ENCODE measurements at regions not wholly inside any gene's neighbourhood (a gene's known extent, or its start where the extent isn't known, plus 50 kb on each side); places are given as distances from the start of the nearest gene placed in this dataset.
"Not testable (repeated sequence)": the region's sequence is repeated elsewhere in the genome, so short reads cannot be mapped to it uniquely, and the experiment has no call there.

- no peak for DNase-seq (ENCODE audit: low spot score)
These were observed 604.3 kb upstream of the RBFOX1 start for GRCh38 chr16:6728381-6728780.

- no peak for DNase-seq (ENCODE audit: low spot score)
These were observed 606.0 kb upstream of the RBFOX1 start for GRCh38 chr16:6726621-6727020.

- no peak for DNase-seq (ENCODE audit: low spot score)
These were observed 606.9 kb upstream of the RBFOX1 start for GRCh38 chr16:6725634-6726331.

GRCh38 chr16:6725206-6725605 lies 607.4 kb upstream of the RBFOX1 start:
- not testable (repeated sequence) for DNase-seq (ENCODE audit: low spot score)

GRCh38 chr16:6722786-6723185 lies 609.9 kb upstream of the RBFOX1 start:
- no peak for DNase-seq (ENCODE audit: low spot score)

- DNase-seq (ENCODE audit: low spot score) = no peak
These were observed 618.1 kb upstream of the RBFOX1 start for GRCh38 chr16:6714510-6714909.

GRCh38 chr16:6709736-6710135 lies 622.9 kb upstream of the RBFOX1 start:
- DNase-seq (ENCODE audit: low spot score) = no peak

GRCh38 chr16:6708576-6709215 lies 623.9 kb upstream of the RBFOX1 start:
- no peak for DNase-seq (ENCODE audit: low spot score)

- no peak for DNase-seq (ENCODE audit: low spot score)
These were observed 628.2 kb upstream of the RBFOX1 start for GRCh38 chr16:6704306-6704930.

- DNase-seq (ENCODE audit: low spot score) = no peak
These were observed 631.5 kb upstream of the RBFOX1 start for GRCh38 chr16:6701096-6701495.

GRCh38 chr16:6698548-6698947 lies 634.1 kb upstream of the RBFOX1 start:
- no peak for DNase-seq (ENCODE audit: low spot score)

GRCh38 chr16:6695666-6696065 lies 637.0 kb upstream of the RBFOX1 start:
- no peak for DNase-seq (ENCODE audit: low spot score)

- no peak for DNase-seq (ENCODE audit: low spot score)
These were observed 638.0 kb upstream of the RBFOX1 start for GRCh38 chr16:6694636-6695035.

- DNase-seq (ENCODE audit: low spot score) = not testable (repeated sequence)
These were observed 639.2 kb upstream of the RBFOX1 start for GRCh38 chr16:6693418-6693817.

GRCh38 chr16:6692874-6693273 lies 639.8 kb upstream of the RBFOX1 start:
- no peak for DNase-seq (ENCODE audit: low spot score)

- DNase-seq (ENCODE audit: low spot score) = no peak
These were observed 641.9 kb upstream of the RBFOX1 start for GRCh38 chr16:6690741-6691140.

- DNase-seq (ENCODE audit: low spot score) = no peak
These were observed 643.0 kb upstream of the RBFOX1 start for GRCh38 chr16:6689643-6690042.

- no peak for DNase-seq (ENCODE audit: low spot score)
These were observed 645.1 kb upstream of the RBFOX1 start for GRCh38 chr16:6687593-6687992.

- no peak for DNase-seq (ENCODE audit: low spot score)
These were observed 648.5 kb upstream of the RBFOX1 start for GRCh38 chr16:6684076-6684673.

- no peak for DNase-seq (ENCODE audit: low spot score)
These were observed 650.4 kb upstream of the RBFOX1 start for GRCh38 chr16:6682142-6682811.

- no peak for DNase-seq (ENCODE audit: low spot score)
These were observed 654.1 kb upstream of the RBFOX1 start for GRCh38 chr16:6678586-6678985.

- DNase-seq (ENCODE audit: low spot score) = no peak
These were observed 658.6 kb upstream of the RBFOX1 start for GRCh38 chr16:6674071-6674470.

All from ureter (tissue), 1 donor.